ENCODE measurements at regions not wholly inside any gene's neighbourhood (a gene's known extent, or its start where the extent isn't known, plus 50 kb on each side); places are given as distances from the start of the nearest gene placed in this dataset.

DNA sequence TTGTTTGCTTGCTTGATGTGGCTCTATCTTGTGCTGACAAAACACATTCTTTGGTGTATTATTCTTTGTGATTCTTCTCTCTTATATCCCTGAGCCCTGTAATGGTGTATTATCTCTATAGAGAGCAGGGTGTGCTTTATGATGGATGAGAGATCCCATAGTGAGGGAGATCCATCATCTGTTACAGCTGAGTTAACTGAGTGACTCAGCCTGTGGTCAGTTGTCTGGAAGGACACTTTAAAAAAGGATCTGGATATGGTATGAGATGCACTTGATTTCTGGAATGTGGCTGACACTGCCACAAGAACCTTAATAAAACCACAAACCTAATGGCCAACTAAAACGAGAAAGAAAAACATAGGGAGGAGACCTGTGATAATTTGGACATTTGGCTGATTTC lies 461.4 kb upstream of the SYT1 start:
- TF ChIP-seq, protein P1, sequence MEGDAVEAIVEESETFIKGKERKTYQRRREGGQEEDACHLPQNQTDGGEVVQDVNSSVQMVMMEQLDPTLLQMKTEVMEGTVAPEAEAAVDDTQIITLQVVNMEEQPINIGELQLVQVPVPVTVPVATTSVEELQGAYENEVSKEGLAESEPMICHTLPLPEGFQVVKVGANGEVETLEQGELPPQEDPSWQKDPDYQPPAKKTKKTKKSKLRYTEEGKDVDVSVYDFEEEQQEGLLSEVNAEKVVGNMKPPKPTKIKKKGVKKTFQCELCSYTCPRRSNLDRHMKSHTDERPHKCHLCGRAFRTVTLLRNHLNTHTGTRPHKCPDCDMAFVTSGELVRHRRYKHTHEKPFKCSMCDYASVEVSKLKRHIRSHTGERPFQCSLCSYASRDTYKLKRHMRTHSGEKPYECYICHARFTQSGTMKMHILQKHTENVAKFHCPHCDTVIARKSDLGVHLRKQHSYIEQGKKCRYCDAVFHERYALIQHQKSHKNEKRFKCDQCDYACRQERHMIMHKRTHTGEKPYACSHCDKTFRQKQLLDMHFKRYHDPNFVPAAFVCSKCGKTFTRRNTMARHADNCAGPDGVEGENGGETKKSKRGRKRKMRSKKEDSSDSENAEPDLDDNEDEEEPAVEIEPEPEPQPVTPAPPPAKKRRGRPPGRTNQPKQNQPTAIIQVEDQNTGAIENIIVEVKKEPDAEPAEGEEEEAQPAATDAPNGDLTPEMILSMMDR (IDR thresholded peaks at IDR 0.05), result no peak
- no peak for TF ChIP-seq POLR2A (IDR thresholded peaks at IDR 0.05)
